OCI-LY3 (cell line): ENCODE measurements at regions not wholly inside any gene's neighbourhood (a gene's known extent, or its start where the extent isn't known, plus 50 kb on each side); places are given as distances from the start of the nearest gene placed in this dataset.

Experiments used
- H2AFZ ChIP-seq: fragments of 200-600, 300-600 bp; shearing (Covaris generic); 2 replicates; pipeline ENCODE4 v1.6.0; 2014; ENCODE audit warnings: antibody characterized with exemption, low read depth, low read length
- H3K27ac ChIP-seq: fragments of 200-600, 300-600 bp; sonication (generic); 2 replicates; pipeline ENCODE4 v1.5.1; 2014; ENCODE audit warnings: mild to moderate bottlenecking, low read length, moderate library complexity, mixed read lengths
- H3K27me3 ChIP-seq: fragments of 200-600, 300-600 bp; sonication (generic); 2 replicates; pipeline ENCODE4 v1.6.1; 2014; ENCODE audit warnings: low read depth, low read length, mixed read lengths
- H3K36me3 ChIP-seq: fragments of 200-600, 300-600 bp; sonication (generic); replicated peaks from 2 replicates; pipeline ENCODE3; 2014; ENCODE audit warnings: low read depth, low read length, mixed read lengths
- H3K4me1 ChIP-seq: fragments of 300-600, 200-600 bp; sonication (generic); 2 replicates; pipeline ENCODE4 v1.6.1; 2014; ENCODE audit warnings: low read length, mixed read lengths
- H3K4me2 ChIP-seq: fragments of 200-600, 300-600 bp; sonication (generic); 2 replicates; pipeline ENCODE4 v1.6.1; 2014; ENCODE audit warnings: low read length, mixed read lengths
- H3K4me3 ChIP-seq: fragments of 300-600, 200-600 bp; sonication (generic); 2 replicates; pipeline ENCODE4 v1.5.1; 2014; ENCODE audit warnings: antibody characterized with exemption, mild to moderate bottlenecking, low read length, moderate library complexity
- H3K79me2 ChIP-seq: fragments of 300-600, 200-600 bp; shearing (Covaris generic); 2 replicates; pipeline ENCODE4 v1.6.1; 2014; ENCODE audit warnings: mild to moderate bottlenecking, low read length, mixed read lengths
- H3K9ac ChIP-seq: fragments of 300-600, 200-600 bp; shearing (Covaris generic); 2 replicates; pipeline ENCODE4 v1.6.0; 2014; ENCODE audit warnings: mild to moderate bottlenecking, low read length, moderate library complexity
- H3K9me3 ChIP-seq: fragments of 200-600, 300-600 bp; shearing (Covaris generic); 2 replicates; pipeline ENCODE4 v1.6.1; 2014; ENCODE audit warnings: low read length, mixed read lengths; ENCODE audit not compliant: insufficient read depth
- H4K20me1 ChIP-seq: fragments of 200-600, 300-600 bp; sonication (generic); 2 replicates; pipeline ENCODE4 v1.6.1; 2016; ENCODE audit warnings: low read length, mixed read lengths; ENCODE audit not compliant: insufficient read depth
- EZH2phosphoT487 ChIP-seq: fragments of 200-600 bp; shearing (Covaris generic); IDR thresholded peaks from 2 replicates; pipeline ENCODE4 v1.6.1; 2018; ENCODE audit warnings: antibody characterized with exemption, mixed run types, low read depth
- TF ChIP-seq, protein P1 (sequence below): fragments of 200-600, 300-600 bp; sonication (generic); IDR thresholded peaks from 2 replicates; pipeline ENCODE4 v1.5.1; 2014; ENCODE audit warnings: antibody characterized with exemption, low read length, low read depth

DNA sequence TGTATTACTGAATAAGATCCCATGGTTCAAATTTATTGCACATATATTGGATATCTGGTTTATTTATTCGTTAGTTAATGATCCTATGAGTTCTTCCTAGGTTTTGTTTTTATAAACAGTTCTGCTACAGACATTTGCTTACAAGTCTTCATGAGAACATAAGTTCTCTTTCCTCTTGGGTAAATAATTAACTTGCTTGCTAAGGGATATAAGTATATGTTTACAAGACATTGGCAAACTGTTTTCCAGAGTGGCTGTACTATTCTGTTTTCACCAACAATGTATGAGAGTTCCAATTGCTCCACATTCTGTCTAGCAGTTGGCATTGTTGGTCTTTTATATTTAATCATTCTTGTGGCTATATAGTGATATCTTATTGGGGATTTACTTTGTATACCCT lies 341.8 kb upstream of the GBE1 start:
- TF ChIP-seq, protein P1, sequence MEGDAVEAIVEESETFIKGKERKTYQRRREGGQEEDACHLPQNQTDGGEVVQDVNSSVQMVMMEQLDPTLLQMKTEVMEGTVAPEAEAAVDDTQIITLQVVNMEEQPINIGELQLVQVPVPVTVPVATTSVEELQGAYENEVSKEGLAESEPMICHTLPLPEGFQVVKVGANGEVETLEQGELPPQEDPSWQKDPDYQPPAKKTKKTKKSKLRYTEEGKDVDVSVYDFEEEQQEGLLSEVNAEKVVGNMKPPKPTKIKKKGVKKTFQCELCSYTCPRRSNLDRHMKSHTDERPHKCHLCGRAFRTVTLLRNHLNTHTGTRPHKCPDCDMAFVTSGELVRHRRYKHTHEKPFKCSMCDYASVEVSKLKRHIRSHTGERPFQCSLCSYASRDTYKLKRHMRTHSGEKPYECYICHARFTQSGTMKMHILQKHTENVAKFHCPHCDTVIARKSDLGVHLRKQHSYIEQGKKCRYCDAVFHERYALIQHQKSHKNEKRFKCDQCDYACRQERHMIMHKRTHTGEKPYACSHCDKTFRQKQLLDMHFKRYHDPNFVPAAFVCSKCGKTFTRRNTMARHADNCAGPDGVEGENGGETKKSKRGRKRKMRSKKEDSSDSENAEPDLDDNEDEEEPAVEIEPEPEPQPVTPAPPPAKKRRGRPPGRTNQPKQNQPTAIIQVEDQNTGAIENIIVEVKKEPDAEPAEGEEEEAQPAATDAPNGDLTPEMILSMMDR = no peak
- no peak for TF ChIP-seq EZH2phosphoT487
- Histone ChIP-seq H2AFZ (no peak overlapping the region), H3K9ac (no peak overlapping the region), H3K36me3 (no peaks in the 10 kb centered on the region), H3K27me3 (no peaks in the 10 kb centered on the region), H3K9me3 (no peaks in the 10 kb centered on the region), H3K79me2 (no peaks in the 10 kb centered on the region), H3K4me1 (no peaks in the 10 kb centered on the region), H3K4me3 (no peak overlapping the region), H3K4me2 (no peak overlapping the region), H4K20me1 (no peaks in the 10 kb centered on the region), H3K27ac (no peak overlapping the region)

DNA sequence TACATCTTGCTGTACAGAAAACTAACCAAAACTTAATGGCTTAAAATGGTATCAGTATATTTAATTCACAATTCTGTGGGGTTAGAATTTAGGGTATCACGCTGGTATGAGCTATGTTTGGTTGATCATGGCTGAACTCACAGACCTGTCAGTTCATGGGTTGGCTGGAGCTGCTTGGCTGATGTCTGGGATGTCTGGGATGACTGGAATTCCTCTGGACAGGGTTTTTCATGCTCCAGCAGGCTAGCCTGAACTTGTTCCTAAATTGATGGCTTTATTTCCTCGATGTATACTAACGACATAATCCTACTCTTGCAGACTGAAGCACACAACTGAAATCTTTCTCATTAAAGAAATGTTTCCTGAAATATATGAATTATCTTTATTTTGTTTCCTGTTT lies 338.9 kb upstream of the GBE1 start:
- H3K27ac ChIP-seq = no peak overlapping the region
- peak overlapping the region; percentile 52; the same call in 1 of the 2 replicates for H2AFZ ChIP-seq
- no peak overlapping the region for H3K9ac ChIP-seq
- no peaks in the 10 kb centered on the region for H4K20me1 ChIP-seq
- no peaks in the 10 kb centered on the region for H3K27me3 ChIP-seq
- no peak overlapping the region for H3K4me3 ChIP-seq
- no peak overlapping the region for H3K4me2 ChIP-seq
- H3K79me2 ChIP-seq = no peaks in the 10 kb centered on the region
- H3K4me1 ChIP-seq = no peaks in the 10 kb centered on the region
- no peak for TF ChIP-seq EZH2phosphoT487
- TF ChIP-seq, protein P1 = no peak
- H3K9me3 ChIP-seq = no peaks in the 10 kb centered on the region
- no peaks in the 10 kb centered on the region for H3K36me3 ChIP-seq

DNA sequence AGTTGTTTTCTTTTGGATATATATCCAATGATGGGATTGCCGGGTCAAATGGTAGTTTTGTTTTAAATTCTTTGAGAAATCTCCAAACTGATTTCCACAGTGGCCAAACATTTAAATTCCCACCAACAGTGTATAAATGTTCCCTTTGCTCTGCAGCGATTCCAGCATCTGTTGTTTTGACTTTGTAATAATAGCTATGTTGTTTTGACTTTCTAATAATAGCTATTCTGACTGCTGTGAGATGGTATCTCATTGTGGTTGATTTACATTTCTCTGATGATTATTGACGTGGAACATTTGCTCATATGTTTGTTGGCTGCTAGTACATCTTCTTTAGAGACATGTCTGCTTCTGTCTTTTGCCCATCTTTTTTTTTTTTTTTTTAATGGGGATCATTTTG lies 332.2 kb upstream of the GBE1 start:
- Histone ChIP-seq H4K20me1 (no peaks in the 10 kb centered on the region), H3K27me3 (no peaks in the 10 kb centered on the region), H3K4me1 (peaks cover 5% of the 10 kb centered on the region), H3K4me2 (no peak overlapping the region), H3K79me2 (no peaks in the 10 kb centered on the region), H3K4me3 (no peak overlapping the region), H3K9me3 (no peaks in the 10 kb centered on the region), H2AFZ (no peak overlapping the region), H3K36me3 (no peaks in the 10 kb centered on the region), H3K27ac (no peak overlapping the region), H3K9ac (no peak overlapping the region)
- TF ChIP-seq EZH2phosphoT487 = no peak
- TF ChIP-seq, protein P1 = no peak

DNA sequence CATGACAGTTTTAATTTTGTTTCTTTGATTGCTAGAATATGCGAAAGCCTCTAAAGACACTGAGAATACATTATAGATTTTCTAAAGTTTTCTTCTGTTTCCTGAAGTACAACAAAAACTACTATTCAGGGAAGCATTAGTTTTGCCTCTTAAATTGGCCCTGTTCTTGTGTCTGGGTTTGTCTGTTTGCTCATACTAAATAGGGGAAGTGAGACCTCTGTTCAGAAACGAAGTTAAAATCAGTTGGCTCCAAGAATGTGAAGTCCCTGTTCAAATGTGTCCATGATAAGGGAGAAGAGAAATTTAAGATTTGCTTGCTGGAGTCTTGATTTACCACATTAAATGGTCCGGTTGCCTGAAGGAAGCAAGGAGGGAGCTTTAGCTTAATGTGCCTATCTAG lies 327.3 kb upstream of the GBE1 start:
- Histone ChIP-seq H3K9ac (no peak overlapping the region), H3K27me3 (no peaks in the 10 kb centered on the region), H3K4me1 (peaks cover 8% of the 10 kb centered on the region), H3K4me3 (no peak overlapping the region), H2AFZ (no peak overlapping the region), H3K4me2 (peak overlapping the region; percentile 48), H3K27ac (no peak overlapping the region), H3K79me2 (no peaks in the 10 kb centered on the region), H3K9me3 (no peaks in the 10 kb centered on the region), H4K20me1 (no peaks in the 10 kb centered on the region), H3K36me3 (no peaks in the 10 kb centered on the region)
- no peak for TF ChIP-seq EZH2phosphoT487
- TF ChIP-seq, protein P1 = no peak
